ENCODE measurements at regions not wholly inside any gene's neighbourhood (a gene's known extent, or its start where the extent isn't known, plus 50 kb on each side); places are given as distances from the start of the nearest gene placed in this dataset.
"Not testable (repeated sequence)": the region's sequence is repeated elsewhere in the genome, so short reads cannot be mapped to it uniquely, and the experiment has no call there.

DNA sequence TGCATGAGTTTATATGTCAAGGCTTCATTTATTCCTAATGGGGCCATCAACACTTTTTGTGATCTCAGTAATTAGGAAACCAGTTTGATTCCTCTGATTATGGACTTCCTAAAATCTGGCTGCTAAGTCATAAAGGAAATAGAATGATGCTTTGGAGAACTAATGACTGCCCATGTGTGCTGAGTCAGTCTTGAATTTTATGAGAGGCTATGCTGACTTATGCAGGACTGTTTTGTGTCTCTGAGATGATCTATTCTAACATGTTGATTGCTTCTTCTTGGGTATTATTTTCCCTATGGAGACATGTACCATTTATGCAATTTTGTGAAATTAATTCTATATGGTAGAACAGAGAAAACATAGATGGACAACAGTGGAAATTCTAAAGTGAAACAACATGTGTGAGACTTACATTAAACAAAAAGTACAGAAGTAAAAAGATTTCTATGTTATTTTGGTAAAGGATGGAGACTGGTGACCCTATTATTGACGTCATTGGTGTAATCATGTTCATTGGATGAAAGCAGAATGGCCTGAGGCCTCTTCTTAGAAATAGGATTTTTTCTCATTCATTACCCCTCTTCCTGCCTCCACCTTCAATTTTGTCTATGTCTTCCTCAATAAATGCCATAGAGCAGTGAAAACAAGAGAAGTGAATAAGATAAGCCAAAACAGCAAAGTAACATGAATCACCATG is 1658.2 kb upstream of the PIK3C3 start:
- Histone ChIP-seq H3K27me3 (ENCODE audit: control insufficient read depth in 1 of 2, insufficient read depth in 2 of 2, low read length in 2 of 2) (no peaks in the 10 kb centered on the region), H3K36me3 (ENCODE audit: control insufficient read depth in 2 of 2, insufficient read depth in 2 of 2, low read length in 1 of 2) (no peaks in the 10 kb centered on the region), H3K9me3 (ENCODE audit: control insufficient read depth in 2 of 2, insufficient read depth in 1 of 2, low read depth in 1 of 2, low read length in 1 of 2) (no peaks in the 10 kb centered on the region), H3K27ac (ENCODE audit: low read depth in 2 of 2, low read length in 1 of 2) (no peak overlapping the region), H3K4me1 (ENCODE audit: control insufficient read depth in 2 of 2, insufficient read depth in 2 of 2, low read length in 1 of 2) (no peaks in the 10 kb centered on the region), H3K4me3 (ENCODE audit: low read depth in 1 of 2, low read length in 2 of 2) (no peak overlapping the region)
- WGBS, 2 donors, result 63 to 66% methylated on average over 1 of the region's 1 CpG

DNA sequence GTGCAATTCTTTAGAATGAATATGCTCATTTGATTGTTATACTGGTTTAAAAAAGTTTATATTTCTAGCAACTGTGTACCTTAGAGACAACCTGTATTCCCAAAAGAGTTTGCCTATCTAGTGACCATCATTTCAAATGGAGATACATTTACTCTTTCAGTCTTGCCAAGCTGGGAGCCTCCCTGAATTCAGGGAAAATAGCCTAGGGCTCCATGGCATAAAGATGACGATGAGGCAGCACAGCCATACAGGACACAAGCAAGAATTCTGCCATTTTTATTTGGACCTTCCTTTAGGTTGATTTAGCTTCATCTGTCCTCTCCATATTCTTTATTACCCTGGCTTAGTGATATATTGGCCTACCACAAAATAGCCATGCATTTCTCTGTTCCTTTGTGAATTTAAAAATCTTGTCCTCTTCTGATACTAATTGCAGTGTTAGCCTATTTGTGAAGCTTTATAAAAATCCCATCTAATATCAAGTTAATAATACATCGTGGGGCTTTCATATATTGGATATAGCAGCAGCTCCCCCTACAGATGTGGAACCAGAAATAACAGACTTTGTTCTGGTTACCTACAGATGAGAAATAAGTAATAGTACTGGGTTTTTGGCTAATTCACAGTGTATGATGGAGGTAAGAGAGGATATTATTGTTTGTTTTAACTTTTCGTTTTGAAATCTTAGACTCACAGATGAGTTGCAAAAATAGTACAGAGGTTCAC is 1661.9 kb upstream of the PIK3C3 start:
- H3K4me3 ChIP-seq (ENCODE audit: low read depth in 1 of 2, low read length in 2 of 2), result no peak overlapping the region
- H3K36me3 ChIP-seq (ENCODE audit: control insufficient read depth in 2 of 2, insufficient read depth in 2 of 2, low read length in 1 of 2), result no peaks in the 10 kb centered on the region
- H3K4me1 ChIP-seq (ENCODE audit: control insufficient read depth in 2 of 2, insufficient read depth in 2 of 2, low read length in 1 of 2), result no peaks in the 10 kb centered on the region
- H3K27me3 ChIP-seq (ENCODE audit: control insufficient read depth in 1 of 2, insufficient read depth in 2 of 2, low read length in 2 of 2), result no peaks in the 10 kb centered on the region
- no peak overlapping the region for H3K27ac ChIP-seq (ENCODE audit: low read depth in 2 of 2, low read length in 1 of 2)
- WGBS, 2 donors, result 14 to 29% methylated on average over 3 of the region's 3 CpGs
- H3K9me3 ChIP-seq (ENCODE audit: control insufficient read depth in 2 of 2, insufficient read depth in 1 of 2, low read depth in 1 of 2, low read length in 1 of 2), result no peaks in the 10 kb centered on the region

DNA sequence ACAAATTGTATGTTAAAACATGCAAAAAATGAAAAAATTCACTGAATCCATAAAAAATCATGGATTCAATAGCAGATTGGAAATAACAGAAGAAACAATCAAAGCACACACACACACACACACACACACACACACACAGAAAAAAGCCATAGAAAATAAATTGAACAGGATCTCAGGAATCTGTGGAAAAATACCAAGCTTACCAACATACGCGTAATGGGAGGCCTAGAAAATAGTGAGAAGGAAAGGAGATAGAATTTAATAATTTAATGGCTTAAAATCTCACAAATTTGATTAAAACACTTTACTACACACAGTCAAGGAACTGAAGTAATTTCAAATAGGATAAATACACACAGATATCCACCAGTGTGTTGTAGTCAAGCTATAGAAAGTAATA is 1671.5 kb upstream of the PIK3C3 start:
- H3K36me3 ChIP-seq (ENCODE audit: control insufficient read depth in 2 of 2, insufficient read depth in 2 of 2, low read length in 1 of 2), result no peaks in the 10 kb centered on the region
- H3K27ac ChIP-seq (ENCODE audit: low read depth in 2 of 2, low read length in 1 of 2), result no peak overlapping the region
- no peaks in the 10 kb centered on the region for H3K27me3 ChIP-seq (ENCODE audit: control insufficient read depth in 1 of 2, insufficient read depth in 2 of 2, low read length in 2 of 2)
- H3K4me1 ChIP-seq (ENCODE audit: control insufficient read depth in 2 of 2, insufficient read depth in 2 of 2, low read length in 1 of 2), result no peaks in the 10 kb centered on the region
- H3K9me3 ChIP-seq (ENCODE audit: control insufficient read depth in 2 of 2, insufficient read depth in 1 of 2, low read depth in 1 of 2, low read length in 1 of 2), result no peaks in the 10 kb centered on the region
- no peak overlapping the region for H3K4me3 ChIP-seq (ENCODE audit: low read depth in 1 of 2, low read length in 2 of 2)
- 99 to 100% methylated on average over 2 of the region's 2 CpGs for WGBS, 2 donors

DNA sequence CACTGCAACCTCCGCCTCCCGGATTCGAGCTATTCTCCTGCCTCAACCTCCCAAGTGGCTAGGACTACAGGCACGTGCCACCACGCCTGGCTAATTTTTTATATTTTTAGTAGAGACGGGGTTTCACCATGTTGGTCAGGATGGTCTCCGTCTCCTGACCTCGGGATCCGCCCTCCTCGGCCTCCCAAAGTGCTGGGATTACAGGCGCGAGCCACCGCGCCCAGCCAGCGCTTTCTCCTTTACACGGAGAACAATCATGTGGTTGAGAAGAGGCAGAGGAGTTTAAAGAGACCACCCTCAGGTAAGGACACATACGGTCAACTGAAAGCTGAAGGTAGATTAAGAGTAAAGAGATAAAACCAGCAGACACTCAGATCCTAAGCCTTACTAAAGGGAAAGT is 1673.7 kb upstream of the PIK3C3 start:
- not testable (repeated sequence) for H3K4me1 ChIP-seq (ENCODE audit: control insufficient read depth in 2 of 2, insufficient read depth in 2 of 2, low read length in 1 of 2)

DNA sequence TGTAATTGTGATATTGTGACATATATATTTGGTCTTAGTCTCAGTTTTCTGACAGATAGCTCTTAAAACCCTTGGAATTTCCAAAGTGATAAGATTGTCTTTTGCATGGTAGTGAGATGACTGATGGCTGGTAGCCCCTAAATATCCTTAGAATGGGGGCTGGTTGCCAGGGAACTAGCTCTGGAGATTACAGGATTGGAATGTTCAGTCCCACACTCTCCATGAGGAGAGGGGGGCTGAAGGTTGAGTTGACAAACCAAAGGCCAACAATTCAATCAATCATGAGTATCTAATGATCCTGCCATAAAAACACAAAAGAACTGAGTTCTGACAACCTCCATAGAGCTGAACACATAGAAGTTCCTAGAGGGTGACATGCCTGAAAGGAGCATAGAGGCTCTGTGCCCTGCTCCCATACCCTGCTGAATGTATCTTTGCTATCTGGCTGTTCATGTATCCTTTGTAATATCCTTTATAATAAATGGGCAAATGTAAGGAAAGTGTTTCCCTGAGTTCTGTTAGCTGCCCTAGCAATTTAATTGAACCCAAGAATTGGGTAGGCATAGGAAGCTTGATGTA is 1680.3 kb upstream of the PIK3C3 start:
- H3K4me3 ChIP-seq (ENCODE audit: low read depth in 1 of 2, low read length in 2 of 2), result no peak overlapping the region
- H3K36me3 ChIP-seq (ENCODE audit: control insufficient read depth in 2 of 2, insufficient read depth in 2 of 2, low read length in 1 of 2), result no peaks in the 10 kb centered on the region
- no peak overlapping the region for H3K27ac ChIP-seq (ENCODE audit: low read depth in 2 of 2, low read length in 1 of 2)
- H3K9me3 ChIP-seq (ENCODE audit: control insufficient read depth in 2 of 2, insufficient read depth in 1 of 2, low read depth in 1 of 2, low read length in 1 of 2), result peaks cover 0 to 3% of the 10 kb centered on the region in 2 donors
- no peaks in the 10 kb centered on the region for H3K4me1 ChIP-seq (ENCODE audit: control insufficient read depth in 2 of 2, insufficient read depth in 2 of 2, low read length in 1 of 2)
- peaks cover 0 to 2% of the 10 kb centered on the region in 2 donors for H3K27me3 ChIP-seq (ENCODE audit: control insufficient read depth in 1 of 2, insufficient read depth in 2 of 2, low read length in 2 of 2)

More for the DNA sequence above, 1673.7 kb upstream of the PIK3C3 start:
- H3K4me3 ChIP-seq (ENCODE audit: low read depth in 1 of 2, low read length in 2 of 2); H3K36me3 ChIP-seq (ENCODE audit: control insufficient read depth in 2 of 2, insufficient read depth in 2 of 2, low read length in 1 of 2); H3K27ac ChIP-seq (ENCODE audit: low read depth in 2 of 2, low read length in 1 of 2); H3K9me3 ChIP-seq (ENCODE audit: control insufficient read depth in 2 of 2, insufficient read depth in 1 of 2, low read depth in 1 of 2, low read length in 1 of 2); H3K27me3 ChIP-seq (ENCODE audit: control insufficient read depth in 1 of 2, insufficient read depth in 2 of 2, low read length in 2 of 2): not testable (repeated sequence)
- 93 to 97% methylated on average over 17 of the region's 17 CpGs for WGBS, 2 donors

DNA sequence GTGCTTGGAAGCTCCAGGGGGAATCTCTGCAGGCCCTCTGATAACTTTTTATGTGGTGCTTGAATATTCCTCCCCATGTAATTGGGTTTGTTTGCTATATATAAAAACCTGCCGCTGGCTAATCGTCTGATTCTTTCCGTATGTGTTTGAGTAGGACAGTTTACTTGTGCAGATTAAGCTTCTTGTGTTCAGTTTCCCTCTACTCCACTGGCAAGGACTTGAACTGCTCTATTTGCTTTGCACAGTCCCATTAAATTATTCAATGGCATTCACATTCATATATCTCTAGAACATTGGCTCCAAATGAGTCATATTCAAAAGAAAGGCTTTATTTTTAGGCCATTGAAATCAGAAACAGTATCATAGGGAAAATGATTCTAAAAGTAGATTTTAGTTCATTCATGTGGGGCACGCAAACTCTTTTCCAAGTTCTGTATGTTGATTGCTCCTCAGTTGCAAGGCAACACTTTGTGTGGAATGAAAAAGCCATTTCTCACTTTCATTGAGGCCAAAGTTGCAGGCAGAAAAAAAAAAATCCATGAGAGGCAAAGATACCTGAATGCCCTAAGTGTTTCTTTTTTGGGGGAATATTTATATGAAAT is 1682.3 kb upstream of the PIK3C3 start:
- no peak overlapping the region for H3K4me3 ChIP-seq (ENCODE audit: low read depth in 1 of 2, low read length in 2 of 2)
- WGBS, 2 donors, result 27 to 33% methylated on average over 4 of the region's 4 CpGs

DNA sequence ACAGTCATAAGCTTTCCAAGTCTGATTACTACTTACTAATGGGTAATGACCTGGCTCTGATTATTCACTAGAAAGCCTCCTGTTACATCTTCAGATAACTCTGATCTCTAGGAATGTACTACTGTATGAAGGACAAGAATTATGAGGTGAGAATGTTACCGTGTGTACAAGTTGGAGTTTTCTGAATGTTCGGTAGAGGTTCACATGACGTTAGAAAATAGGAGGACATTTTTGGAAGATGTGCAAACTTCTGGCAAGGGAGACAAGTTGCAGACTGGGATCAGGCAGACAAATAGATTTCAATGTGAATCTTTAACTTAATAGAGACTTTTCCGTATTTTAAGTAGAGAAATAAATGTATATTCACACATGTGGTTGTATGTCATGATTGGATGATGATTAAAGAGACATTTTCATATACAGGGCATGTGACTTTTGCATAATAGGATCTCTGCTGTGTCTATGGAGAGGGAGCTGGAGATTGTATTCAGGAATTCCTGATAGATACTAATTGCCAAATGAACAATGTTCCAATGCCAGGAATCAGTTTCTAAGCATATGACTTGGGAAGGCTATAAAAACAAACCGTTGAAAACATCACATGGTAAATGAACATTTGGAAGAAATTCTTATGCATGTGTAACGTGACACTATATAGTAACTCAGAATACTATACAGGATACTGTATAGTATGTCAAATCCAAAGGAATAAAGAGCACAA is 1695.8 kb upstream of the PIK3C3 start:
- no peak overlapping the region for H3K27ac ChIP-seq (ENCODE audit: low read depth in 2 of 2, low read length in 1 of 2)

More for the DNA sequence above, 1682.3 kb upstream of the PIK3C3 start:
- peaks cover 0 to 2% of the 10 kb centered on the region in 2 donors for H3K27me3 ChIP-seq (ENCODE audit: control insufficient read depth in 1 of 2, insufficient read depth in 2 of 2, low read length in 2 of 2)
- no peaks in the 10 kb centered on the region for H3K36me3 ChIP-seq (ENCODE audit: control insufficient read depth in 2 of 2, insufficient read depth in 2 of 2, low read length in 1 of 2)
- peaks cover 0 to 3% of the 10 kb centered on the region in 2 donors for H3K9me3 ChIP-seq (ENCODE audit: control insufficient read depth in 2 of 2, insufficient read depth in 1 of 2, low read depth in 1 of 2, low read length in 1 of 2)
- H3K4me1 ChIP-seq (ENCODE audit: control insufficient read depth in 2 of 2, insufficient read depth in 2 of 2, low read length in 1 of 2), result no peaks in the 10 kb centered on the region
- H3K27ac ChIP-seq (ENCODE audit: low read depth in 2 of 2, low read length in 1 of 2), result no peak overlapping the region

DNA sequence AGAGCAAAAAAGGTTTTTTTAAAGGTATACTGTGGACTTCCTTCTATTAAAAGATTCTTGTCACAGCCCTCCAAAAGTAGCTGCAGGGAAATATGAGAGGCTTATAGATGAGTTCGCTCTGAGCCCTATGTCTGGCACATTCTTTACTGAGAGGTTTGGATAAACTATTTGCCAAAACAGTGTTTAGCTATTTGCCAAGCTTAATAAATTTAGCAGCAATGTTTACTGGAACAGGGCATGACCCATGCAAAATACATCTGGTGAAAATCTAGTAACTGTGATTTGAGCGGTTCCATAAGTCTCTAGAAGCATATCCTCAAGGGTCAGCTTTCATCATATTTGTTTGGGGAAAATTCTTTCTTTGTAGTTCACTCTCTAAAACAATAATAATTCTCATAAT is 1696.7 kb upstream of the PIK3C3 start:
- Histone ChIP-seq H3K4me1 (ENCODE audit: control insufficient read depth in 2 of 2, insufficient read depth in 2 of 2, low read length in 1 of 2) (no peaks in the 10 kb centered on the region), H3K27me3 (ENCODE audit: control insufficient read depth in 1 of 2, insufficient read depth in 2 of 2, low read length in 2 of 2) (no peaks in the 10 kb centered on the region)
- 42 to 46% methylated on average over 2 of the region's 2 CpGs for WGBS, 2 donors

More for the DNA sequence above, 1695.8 kb upstream of the PIK3C3 start:
- Histone ChIP-seq H3K9me3 (ENCODE audit: control insufficient read depth in 2 of 2, insufficient read depth in 1 of 2, low read depth in 1 of 2, low read length in 1 of 2) (no peaks in the 10 kb centered on the region), H3K4me1 (ENCODE audit: control insufficient read depth in 2 of 2, insufficient read depth in 2 of 2, low read length in 1 of 2) (no peaks in the 10 kb centered on the region), H3K36me3 (ENCODE audit: control insufficient read depth in 2 of 2, insufficient read depth in 2 of 2, low read length in 1 of 2) (no peaks in the 10 kb centered on the region), H3K4me3 (ENCODE audit: low read depth in 1 of 2, low read length in 2 of 2) (no peak overlapping the region), H3K27me3 (ENCODE audit: control insufficient read depth in 1 of 2, insufficient read depth in 2 of 2, low read length in 2 of 2) (no peaks in the 10 kb centered on the region)
- 64 to 69% methylated on average over 6 of the region's 6 CpGs for WGBS, 2 donors

DNA sequence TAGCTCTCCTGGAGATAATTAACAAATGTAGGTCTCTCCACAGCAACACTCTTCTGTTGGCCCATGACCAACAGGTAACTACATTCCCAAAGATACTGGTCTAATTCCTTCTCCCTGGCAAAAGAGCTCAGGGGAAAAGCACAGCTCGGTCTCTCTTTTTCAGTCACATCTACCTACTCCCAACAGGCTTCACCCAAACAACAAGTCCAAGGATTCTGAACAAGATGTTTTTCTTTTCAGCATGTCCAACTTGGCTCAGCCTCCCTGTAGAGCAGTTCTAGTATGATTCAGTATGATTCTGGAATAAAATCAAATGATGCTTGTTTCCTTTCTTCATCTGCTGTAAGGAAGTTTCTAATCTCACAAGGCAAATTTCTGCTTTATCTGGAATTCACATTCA is 1704.8 kb upstream of the PIK3C3 start:
- Histone ChIP-seq H3K36me3 (ENCODE audit: control insufficient read depth in 2 of 2, insufficient read depth in 2 of 2, low read length in 1 of 2) (no peaks in the 10 kb centered on the region), H3K4me1 (ENCODE audit: control insufficient read depth in 2 of 2, insufficient read depth in 2 of 2, low read length in 1 of 2) (no peaks in the 10 kb centered on the region), H3K4me3 (ENCODE audit: low read depth in 1 of 2, low read length in 2 of 2) (no peak overlapping the region), H3K27ac (ENCODE audit: low read depth in 2 of 2, low read length in 1 of 2) (no peak overlapping the region), H3K27me3 (ENCODE audit: control insufficient read depth in 1 of 2, insufficient read depth in 2 of 2, low read length in 2 of 2) (no peaks in the 10 kb centered on the region), H3K9me3 (ENCODE audit: control insufficient read depth in 2 of 2, insufficient read depth in 1 of 2, low read depth in 1 of 2, low read length in 1 of 2) (peaks cover 0 to 3% of the 10 kb centered on the region in 2 donors)
- 47 to 55% methylated on average over 1 of the region's 1 CpG for WGBS, 2 donors

More for the DNA sequence above, 1696.7 kb upstream of the PIK3C3 start:
- no peak overlapping the region for H3K27ac ChIP-seq (ENCODE audit: low read depth in 2 of 2, low read length in 1 of 2)
- no peaks in the 10 kb centered on the region for H3K36me3 ChIP-seq (ENCODE audit: control insufficient read depth in 2 of 2, insufficient read depth in 2 of 2, low read length in 1 of 2)
- H3K4me3 ChIP-seq (ENCODE audit: low read depth in 1 of 2, low read length in 2 of 2), result no peak overlapping the region
- H3K9me3 ChIP-seq (ENCODE audit: control insufficient read depth in 2 of 2, insufficient read depth in 1 of 2, low read depth in 1 of 2, low read length in 1 of 2), result no peaks in the 10 kb centered on the region

Measured in esophagus (tissue), 2 donors.